HG03457 (cell line): ENCODE measurements at regions not wholly inside any gene's neighbourhood (a gene's known extent, or its start where the extent isn't known, plus 50 kb on each side); places are given as distances from the start of the nearest gene placed in this dataset.
A peak's percentile ranks its signal among the peaks of the same experiment; 100 is the strongest.
"Not testable (repeated sequence)": the region's sequence is repeated elsewhere in the genome, so short reads cannot be mapped to it uniquely, and the experiment has no call there.

Experiments used
- ATAC-seq: cut with Tn5 transposase; IDR thresholded peaks from one replicate; pipeline ENCODE4 v1.9.1; 2021; ENCODE audit warnings: moderate number of reproducible peaks; ENCODE audit not compliant: unreplicated experiment

DNA sequence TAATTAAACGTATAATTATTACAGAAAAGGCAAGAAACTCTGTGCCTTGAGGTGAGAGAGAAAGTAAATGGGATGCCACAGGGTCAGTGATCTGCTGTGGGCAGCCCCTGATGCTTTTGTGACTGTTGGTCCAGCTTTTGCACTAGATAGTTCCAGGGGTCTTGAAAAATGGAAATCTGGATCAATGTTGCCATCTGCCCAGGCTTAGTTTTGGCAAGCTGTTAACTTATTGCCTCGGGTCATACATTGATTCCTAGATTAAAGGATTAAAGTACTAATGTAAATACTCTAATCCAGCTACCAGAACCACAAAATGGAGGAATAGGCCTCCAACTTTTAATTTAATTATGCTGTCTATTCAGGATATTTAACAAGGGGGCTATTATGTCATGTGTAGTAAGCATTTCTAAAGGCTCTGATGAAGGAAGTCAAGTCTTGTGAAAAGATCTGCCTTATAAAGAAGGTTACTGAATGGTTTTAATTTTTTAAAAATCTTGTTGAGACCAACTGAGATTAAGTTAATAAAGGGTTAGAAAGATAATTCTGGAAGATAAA, 376.0 kb upstream of the HS3ST5 start:
- no peak for ATAC-seq

DNA sequence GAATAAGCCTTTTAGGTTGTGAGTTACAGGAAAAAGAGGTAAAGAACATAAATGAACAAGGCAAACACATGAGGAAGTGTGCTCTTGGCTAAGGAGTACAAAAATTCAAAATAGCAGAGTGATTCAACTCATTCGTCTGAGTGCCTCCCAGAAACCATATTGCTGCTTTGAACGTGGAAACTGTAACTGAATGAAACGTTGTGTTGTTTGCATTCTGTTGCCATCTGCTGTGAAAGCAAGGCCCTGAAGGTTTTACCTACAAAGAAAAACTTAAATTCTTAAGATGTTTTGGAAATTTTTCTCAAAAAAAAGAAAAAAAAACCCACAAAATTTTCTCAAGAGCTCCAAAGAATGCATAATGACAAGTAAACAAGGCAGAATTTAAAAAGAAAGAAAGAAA, 375.4 kb upstream of the HS3ST5 start:
- ATAC-seq = no peak

DNA sequence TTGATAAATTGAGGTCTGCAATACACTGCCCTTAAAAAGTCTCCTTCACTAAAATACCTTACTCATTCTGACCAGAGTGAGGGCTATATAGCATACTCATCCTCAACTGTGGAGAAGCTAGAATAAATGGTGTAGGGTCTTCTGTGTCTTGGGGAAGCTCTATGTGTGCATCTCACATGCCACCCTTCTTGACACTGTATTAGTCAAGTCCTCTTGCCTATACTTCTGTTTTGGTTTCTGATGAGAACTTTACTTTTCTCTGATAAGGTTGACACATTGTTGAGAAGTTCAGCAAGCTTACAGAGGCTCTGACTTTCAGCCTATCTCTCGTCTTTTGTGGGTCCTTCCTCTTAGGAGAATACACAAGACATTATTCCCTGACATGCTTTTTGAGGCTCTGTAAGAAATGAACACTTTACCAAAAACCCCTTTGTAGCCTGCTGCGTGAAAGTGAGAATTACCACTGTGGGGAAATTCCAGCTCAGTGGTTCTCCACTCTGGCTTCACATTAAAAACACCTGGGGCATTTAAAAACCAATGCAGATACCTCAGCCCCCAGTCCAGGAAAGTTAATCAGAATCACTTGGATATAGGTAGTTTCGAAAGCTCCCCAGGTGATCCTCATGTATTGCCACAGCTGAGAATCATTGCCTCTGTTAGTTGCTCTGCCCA, 372.1 kb upstream of the HS3ST5 start:
- ATAC-seq = peak; percentile 67

DNA sequence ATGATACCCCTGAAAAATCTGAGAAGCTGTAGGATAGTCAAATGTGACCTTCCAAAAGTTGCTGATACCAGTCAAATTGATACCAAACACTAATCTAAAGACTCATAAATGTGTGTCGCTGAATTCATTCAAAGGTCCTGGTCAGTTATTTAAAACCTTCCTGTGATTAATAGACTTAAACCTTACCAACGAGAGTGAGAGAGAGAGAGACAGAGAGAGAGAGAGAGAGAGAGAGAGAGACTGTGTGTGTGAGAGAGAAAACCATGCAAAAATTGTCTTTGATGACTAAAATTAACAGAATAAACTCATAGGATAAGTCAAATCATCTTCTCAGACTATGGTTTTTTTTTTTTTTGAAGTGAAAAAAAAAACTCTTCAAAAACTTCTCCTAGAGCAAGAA, 370.9 kb upstream of the HS3ST5 start:
- ATAC-seq = no peak

DNA sequence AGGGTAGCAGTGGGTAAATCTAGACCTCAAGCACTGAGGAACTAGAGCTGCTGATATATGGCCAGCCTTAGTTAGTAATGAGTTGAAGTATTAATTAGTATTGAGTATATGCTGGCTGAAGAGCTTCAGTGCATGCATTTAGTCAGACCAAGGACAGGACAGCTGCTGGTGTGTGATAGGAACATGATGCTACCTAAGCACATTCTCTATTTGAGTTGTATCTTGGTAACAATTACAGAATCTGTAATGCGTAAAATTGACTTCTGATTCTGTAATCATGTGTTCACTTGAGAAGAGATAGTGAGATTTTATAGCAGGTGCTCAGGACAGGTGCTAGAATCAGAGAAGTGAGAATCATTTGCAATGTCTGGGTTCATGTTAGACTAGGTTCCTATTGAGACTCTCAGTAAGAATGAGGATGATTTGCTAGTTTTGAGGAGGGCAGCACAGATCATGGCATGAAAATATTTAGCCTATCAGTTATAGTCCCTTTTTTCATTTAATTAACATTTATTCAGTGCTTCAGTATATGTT, 369.4 kb upstream of the HS3ST5 start:
- no peak for ATAC-seq

DNA sequence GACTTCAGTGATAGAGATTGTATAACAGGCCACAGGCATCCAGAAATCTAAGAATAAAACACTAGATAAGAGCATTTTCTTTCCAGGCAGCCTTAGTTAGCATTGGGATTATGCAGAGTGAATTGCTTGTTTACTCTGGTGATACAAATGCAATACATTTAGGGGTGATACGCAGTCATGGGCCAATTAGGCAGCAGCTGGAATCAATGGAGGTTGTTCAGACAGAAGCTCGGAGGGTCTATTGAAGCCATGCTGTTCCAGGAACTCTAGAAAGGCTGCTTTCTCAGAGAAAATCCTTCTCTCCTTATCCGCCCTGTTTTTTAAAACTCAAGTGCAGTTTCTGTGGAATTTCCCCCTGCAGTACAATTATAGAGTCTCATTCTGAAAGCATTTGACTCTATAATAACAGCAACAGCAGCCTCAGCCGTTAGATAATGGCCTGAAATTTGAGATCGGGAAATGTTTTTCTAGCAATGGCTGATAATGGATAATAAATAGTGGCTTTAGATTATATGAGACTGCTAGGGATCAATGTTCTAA, 364.3 kb upstream of the HS3ST5 start:
- no peak for ATAC-seq

DNA sequence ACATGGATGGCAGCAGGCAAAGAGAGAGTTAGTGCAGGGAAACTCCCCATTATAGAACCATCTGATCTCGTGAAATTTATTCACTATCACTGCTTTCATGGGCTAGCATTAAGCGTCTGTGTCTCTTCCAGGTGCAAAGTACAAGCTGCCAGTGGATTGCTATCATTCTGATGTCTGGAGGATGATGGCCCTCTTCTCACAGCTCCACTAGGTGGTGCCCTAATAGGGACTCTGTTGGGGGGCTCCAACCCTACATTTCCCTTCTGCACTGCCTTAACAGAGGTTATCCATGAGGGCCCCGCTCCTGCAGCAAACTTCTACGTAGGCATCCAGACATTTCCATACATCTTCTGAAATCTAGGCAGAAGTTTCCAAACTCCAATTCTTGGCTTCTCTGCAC, 347.8 kb upstream of the HS3ST5 start:
- no peak for ATAC-seq

DNA sequence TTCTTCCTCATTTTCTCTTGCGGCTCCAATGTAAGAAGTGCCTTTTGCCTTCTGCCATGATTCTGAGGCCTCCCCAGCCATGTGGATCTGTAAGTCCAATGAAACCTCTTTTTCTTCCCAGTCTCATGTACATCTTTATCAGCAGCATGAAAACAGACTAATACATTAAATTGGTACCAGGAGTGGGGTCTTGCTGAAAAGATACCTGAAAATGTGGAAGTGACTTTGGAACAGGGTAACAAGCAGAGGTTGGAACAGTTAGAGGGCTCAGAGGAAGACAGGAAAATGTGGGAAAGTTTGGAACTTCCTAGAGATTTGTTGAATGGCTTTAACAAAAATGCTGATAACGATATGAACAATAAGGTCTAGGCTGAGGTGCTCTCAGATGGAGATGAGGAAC, 316.7 kb upstream of the HS3ST5 start:
- no peak for ATAC-seq

DNA sequence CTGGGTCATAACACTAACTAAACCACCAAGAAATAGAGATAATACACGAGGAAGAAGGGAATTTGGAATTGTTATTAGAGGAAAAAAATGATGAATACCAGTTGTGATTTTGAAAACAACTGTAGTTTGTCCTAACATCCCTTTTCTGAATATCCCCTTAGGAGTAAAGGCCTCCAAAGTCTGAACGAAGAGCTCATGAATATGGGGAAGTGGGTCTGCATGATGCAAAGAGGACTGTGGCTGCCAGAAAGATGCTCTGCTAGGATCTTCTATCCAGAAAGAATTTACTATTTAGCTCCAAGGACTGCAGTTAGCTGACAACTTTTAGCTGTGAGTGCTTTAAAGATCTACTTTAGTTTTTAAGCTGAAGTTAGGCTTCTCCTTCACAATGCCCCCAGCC, 308.8 kb upstream of the HS3ST5 start:
- ATAC-seq = no peak

DNA sequence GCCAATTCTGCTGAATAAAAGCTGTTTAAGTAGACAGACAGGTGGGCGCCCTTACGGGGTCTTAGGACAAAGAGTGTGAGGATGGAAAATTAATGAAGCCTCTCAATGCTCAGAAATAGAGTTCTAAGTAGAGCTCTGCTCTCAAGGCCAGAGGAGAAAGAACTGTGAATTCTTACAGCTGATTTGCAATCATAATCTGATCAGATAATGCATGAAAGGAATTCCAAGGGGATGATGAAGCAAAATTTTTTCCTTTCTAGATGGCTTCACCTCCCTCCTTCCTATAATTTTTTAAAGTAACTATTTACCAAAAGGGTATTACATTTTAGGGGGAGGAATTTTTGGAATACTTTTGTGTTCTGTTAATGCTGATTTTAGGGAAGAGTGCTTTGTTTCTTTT, 308.1 kb upstream of the HS3ST5 start:
- no peak for ATAC-seq

DNA sequence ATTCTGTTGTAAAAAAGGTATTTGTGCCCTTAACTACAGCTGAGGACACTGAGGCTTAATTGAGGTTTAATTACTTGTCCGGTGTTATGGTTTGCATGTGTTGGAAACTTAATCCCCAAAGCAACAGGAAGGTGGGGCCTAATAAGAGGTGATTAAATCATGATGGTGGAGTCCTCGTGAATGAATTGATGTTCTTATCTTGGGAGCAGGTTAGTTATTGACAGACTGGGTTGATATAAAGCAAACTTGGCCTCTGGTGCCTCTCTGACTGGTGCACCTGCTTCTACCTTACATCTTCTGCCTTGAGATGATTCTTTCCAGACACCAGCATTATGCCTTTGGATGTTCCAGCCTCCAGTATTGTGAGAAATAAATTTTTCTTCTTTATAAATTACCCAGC, 306.5 kb upstream of the HS3ST5 start:
- ATAC-seq = no peak

DNA sequence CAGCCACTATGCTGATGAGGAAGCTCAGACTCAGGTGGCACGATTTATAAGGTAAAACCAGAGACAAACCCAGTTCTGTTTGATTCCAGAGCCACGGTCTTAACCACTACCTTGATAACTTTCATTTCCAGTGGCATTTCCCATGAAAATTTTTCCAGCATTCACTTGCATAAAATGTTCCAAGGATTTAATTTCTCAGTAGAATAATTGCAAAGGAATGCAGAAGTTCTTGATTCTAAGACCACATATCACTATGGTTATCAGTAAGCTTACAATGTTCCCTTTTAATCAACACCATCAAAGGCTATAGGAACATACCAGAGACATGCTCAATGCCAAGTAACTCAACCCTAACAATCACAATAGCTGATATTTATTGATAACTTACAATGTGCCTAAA, 306.0 kb upstream of the HS3ST5 start:
- no peak for ATAC-seq

DNA sequence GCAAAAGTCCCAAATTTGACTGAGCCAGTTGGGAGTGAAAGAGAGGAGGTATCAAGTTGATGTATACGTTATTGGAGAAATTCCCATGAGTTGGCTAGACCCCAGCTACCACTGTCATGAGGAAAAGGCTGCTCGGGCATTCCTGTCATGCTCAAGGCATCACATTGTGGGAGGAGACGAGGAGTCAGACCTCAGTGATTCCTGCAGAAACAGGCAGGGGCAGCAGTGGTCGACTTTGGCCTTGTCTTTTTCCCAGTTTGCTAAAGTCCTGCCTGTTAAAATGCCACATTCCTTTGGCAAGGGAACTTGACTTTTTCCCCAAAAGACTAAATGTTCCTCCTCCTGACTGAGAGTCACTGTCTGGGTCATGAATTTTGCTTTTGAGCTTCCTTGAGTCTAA, 295.5 kb upstream of the HS3ST5 start:
- ATAC-seq = no peak

DNA sequence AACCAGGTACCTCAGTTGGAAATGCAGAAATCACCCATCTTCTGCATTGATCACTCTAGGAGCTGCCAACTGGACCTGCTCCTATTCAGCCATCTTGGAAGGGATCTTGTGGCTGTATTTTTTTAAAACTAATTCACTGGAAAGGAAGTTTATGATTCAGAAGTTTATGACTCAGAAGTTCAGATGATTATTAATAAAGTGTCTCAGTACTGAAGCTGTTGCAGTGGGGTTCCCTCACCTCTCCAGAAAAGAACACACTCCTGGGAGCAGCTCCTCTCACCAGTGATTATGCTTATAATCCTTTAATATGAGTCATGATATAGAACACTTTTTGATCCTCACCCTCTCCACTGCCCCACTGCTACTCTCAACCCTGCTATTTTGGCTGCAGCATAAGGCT, 291.2 kb upstream of the HS3ST5 start:
- ATAC-seq = no peak

DNA sequence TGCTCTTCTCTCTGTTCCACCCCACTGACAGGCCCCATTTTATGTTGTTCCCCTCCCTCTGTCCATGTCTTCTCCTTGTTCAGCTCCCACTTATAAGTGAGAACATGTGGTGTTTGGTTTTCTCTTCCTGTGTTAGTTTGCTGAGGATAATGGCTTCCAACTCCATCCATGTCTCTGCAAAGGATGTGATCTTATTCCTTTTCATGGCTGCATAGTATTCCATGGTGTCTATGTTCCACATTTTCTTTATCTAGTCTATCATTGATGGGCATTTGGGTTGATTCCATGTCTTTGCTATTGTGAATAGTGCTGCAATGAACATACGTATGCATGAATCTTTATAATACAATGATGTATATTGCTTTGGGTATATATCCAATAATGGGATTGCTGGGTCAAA, 283.4 kb upstream of the HS3ST5 start:
- ATAC-seq = not testable (repeated sequence)

DNA sequence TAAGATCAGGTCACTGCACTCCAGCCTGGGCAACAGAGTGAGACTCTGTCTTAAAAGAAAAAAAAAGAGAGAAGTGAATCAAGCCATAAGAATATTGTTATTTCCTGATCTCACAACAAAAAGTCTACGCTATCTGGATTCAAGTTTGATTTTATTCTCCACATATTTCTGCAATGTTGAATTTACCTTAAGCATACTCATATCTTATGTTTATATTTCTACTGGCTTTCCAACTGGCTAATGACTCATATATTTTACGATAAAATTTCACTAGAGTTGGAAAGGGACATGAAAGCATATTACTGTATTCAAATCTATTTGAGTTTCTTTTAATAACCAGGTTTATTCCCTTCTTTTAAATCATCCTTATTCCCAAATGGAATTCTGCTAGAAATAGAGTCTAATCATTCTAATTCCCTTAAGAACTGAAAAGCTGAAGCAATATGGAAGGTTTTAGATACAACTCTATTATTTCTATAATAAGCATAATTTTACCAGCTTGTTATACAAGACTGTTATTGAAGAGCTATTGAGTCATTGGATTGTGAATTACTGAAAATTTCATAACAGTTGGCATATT, 276.9 kb upstream of the HS3ST5 start:
- no peak for ATAC-seq

DNA sequence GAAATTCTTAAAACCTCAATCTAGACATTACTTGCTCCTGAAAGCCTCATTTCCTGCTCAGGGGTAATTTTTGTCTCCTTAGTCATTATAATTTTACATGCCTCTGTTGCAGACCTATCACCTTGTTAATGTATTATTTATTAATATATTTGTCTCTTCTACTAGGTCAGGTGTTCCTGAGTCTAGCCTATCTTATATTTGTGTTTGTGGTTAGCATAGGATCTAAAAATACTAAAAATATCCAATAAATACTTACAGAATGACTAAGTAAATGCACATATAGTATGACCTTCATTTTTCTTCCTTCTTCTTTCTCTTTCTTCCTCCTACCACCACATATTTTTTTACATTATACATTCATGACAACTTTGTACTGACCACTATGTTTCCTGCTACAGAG, 268.9 kb upstream of the HS3ST5 start:
- ATAC-seq = no peak

DNA sequence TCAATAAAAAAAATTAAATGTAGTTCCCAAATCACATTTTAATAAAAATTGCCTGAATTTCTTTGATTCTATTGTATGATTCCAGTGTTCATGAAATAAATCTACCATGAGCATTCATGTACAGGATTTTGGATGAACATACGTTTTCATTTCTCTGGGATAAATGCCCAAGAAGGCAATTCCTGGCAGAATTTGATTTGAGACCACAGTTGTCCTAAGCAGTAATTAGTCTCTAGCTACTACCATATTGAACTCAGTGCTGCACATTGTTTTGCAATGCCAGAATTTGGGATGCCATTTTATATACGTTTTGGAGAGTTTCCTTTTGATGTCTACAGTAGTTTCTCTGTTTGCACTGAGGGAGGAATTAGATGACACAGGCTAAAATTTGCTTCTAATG, 265.3 kb upstream of the HS3ST5 start:
- no peak for ATAC-seq

DNA sequence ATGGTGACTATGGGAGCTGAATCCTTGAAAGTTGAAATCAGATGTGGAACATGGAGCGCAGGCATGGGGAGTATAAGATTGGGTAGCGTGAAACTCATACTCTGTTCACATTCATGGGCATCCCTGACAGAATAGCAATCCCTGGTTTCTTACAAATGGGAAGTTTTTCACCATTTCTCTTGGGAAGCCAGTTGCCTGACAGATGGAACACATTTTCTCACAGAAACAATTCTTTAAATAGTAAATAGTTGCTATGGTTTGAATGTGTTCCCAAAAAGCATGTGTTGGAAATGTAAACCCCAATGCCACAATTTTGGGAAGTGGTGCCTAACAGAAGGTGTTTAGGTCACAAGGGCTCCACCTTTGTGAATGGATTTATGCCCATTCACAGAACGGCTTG, 262.8 kb upstream of the HS3ST5 start:
- no peak for ATAC-seq

DNA sequence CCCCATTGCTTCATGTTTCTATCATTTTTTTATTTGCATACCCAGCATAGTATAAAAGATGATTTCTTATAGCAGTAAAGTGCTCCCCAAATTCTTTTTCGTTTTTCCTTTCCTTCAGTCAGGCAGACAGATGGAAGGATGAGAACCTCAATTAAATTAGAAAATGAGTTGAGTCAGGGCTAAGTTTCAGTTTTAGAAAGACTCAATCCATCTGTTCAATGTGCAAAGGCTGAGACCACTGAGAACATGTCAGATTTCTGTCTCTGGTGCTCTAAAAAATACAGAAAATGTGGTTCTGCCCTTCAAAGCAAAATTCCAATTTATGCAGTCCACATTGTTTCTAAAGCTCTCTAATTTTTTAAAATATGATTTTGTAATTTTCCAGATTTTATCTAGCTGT, 257.6 kb upstream of the HS3ST5 start:
- ATAC-seq = no peak

DNA sequence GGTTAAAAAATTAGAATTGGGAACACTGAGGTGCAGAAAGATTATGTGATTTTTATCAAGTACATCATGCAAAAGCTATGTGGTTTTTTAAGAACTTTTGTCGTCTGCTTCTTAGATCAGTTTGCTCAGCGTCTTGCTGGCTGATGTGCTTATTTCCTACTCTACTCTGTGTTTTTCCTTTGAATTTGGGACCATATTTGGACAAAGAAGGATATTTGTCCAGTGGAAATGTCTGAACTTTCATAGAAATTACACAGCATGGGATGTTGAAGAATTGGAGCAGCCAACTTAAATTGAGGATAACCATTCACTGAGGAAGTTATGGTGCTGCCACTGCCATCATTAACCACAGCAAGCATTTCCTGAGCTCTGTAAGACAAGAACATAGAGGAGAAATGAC, 252.8 kb upstream of the HS3ST5 start:
- no peak for ATAC-seq

DNA sequence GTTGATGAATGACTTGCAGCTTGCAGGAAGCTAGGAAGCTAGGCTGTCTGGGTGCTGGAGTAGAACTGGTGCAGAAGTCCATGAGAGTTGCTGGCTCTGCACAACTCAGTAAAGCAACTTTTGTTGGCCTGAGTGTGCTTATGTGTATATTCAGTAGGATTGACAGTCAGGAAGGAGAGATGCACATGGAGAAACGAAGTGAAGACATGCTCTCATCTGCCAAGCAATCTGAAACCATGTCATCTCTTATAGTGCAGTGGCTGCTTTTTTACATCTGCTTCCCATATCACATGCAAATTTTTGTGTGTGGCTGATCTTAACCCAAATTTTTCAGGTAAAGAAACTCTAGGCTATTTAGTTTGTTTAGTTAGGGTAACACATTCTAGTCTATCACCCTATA, 252.4 kb upstream of the HS3ST5 start:
- no peak for ATAC-seq
